ENCODE measurements at regions not wholly inside any gene's neighbourhood (a gene's known extent, or its start where the extent isn't known, plus 50 kb on each side); places are given as distances from the start of the nearest gene placed in this dataset.
"Not testable (repeated sequence)": the region's sequence is repeated elsewhere in the genome, so short reads cannot be mapped to it uniquely, and the experiment has no call there.

DNA sequence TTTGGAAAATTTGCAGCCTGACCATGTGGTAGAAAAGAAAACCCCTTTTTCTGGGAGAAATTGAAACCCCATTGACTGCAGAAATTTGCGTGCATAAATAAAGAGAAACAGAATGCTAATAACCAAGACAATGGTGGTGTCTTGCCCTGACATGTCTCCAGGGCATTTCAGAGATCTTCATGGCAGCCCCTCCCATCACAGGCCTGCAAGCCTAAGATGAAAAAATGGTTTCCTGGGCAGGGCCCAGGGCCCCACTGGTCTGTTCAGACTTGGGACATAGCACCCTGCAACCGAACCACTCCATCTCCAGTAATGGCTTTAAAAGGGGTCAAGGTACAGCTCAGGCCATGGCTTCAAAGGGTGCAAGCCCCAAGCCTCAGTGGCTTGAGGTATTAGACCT lies 71.6 kb upstream of the SGIP1 start:
- no peak for DNase-seq

DNA sequence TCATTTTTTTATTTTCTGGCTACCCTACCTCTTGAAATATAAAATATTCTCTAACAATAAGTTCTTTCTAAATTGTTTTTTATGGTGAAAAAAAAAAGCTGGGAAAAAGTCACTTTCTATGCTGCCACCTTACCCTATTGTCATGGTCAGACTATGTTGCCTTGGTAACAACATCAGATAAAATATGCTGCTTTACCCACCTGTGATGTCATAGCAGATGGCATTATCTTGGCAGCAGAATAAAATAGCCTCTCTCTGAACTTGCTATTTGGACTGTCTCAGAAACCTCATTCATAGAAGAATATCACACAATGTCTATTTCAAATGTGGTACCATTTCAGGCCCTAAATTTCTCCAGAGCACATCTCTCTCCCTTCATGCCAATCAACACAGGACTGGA lies 69.6 kb upstream of the SGIP1 start:
- no peak for DNase-seq

DNA sequence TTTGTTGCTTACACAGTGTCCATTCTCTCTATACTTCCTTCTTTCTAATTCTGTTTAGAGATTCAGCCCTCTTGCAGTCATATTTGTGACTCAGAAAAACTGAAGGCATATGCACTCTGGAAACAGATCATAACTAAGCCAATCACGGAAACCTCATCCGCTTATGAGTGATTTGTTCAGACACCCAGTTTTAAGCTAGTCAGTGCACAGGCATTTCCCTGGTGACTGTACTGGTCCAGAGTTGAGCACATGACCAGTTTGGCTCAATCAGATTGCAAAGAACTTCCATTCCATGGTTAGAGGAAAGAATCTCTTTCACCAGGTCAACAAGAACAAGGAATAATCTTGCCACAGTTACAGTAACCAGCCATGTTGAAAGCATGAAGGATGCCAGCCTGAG lies 69.2 kb upstream of the SGIP1 start:
- DNase-seq, result no peak

DNA sequence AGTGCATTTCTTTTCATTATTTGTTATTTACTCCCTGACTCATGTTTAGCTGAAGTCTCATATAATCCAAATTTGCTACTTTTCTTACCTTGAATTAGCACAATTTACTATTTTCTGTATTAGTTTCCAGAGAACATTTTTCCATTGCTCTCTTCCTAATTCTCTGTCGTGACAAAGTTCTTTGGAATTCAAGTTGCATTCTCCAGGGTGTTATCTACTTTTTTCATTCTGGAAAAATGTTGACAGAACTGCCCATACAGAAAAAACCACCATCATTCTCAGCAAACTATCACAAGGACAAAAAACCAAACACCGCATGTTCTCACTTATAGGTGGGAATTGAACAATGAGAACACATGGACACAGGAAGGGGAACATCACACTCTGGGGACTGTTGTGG lies 67.3 kb upstream of the SGIP1 start:
- not testable (repeated sequence) for DNase-seq

DNA sequence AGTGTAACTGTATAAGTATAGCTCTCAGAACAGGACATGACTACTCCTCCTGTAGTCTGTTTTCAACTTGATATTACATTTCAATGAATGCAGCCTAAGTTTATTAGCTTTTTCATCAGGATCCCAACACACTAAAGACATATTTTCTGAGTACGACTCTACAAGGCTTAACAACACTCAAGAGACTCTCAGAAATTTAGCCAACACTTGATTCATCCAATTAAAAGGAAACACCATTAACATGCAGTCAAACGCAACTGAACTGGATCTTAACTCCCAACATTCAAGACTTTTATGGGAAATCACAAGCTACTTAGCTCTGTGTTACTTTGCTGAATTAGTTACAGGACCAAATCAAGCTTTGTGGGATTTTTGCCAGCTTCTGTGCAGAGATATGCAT lies 65.2 kb upstream of the SGIP1 start:
- no peak for DNase-seq

DNA sequence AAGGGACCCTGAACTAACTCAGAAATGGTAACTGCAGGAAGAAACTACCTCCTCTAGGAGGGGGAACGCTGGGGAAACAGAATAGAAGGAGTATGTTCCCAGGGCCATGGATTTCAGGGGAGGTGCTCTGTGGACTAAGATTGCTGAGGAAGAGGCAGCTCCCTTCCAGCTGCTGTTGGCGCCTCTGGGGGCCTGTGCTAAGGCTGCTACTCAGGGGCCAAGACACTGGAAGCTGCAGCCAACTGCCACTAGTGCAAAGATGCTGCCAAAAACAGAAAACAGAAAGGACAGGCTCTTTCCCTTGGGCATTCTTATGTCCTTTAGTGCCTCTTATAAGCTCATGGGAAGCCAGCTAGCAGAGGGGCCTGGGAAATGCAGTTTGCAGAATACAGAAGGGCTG lies 58.0 kb upstream of the SGIP1 start:
- DNase-seq, result no peak

DNA sequence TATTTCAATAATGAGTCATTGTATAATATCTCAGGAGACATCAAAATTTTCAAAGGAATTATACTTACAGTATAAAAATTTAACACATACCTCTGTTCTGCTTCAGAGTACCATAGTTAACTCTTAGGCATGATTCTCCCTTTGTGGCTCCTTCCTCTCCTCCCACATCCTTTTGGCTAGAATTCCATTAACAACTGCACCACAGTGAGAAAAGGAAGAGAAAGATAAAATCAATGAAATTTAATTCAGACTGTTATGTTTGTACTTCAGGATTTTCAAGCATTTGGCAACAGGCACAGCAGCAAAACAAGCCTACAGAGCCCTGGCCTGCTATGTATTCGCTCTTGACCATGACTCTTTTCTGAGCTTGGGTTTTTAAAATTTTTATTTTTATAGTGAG lies 57.2 kb upstream of the SGIP1 start:
- DNase-seq, result no peak

DNA sequence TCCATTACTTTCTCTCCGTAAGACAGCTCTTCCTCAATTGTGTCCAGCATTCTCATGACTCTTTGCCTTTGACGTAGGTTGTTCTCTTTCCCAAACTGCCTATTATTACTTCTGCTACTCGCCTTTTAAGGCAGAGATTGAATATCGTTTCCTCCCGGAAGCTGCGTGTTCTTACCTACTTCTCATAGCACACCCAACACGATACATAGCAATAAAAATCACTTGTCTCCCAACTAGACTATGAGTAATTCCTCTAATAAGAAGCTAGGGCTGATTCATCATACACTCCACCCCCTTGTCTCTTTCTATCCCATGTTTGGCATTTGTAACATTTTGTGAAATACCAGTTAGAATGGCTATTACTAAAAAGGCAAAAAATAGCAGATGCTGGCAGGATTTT lies 55.8 kb upstream of the SGIP1 start:
- no peak for DNase-seq

DNA sequence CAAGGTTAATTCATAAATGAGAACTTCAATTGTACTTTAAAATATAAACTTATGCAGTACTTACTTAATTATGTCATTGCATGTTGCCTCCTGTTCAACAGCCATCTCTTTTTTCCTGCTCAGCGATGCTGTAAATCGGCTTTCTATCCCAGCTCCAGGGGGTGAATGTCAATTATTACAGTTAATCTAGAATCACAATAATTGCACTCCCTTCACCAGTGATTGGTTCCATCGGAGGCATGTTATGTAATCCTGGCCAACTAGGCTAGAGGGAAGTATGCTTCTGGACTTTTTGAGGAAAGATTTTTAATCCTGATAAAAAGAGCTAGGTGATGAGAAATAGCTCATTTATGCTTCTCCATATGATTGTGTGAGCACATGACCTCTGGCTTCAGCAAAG lies 53.8 kb upstream of the SGIP1 start:
- DNase-seq, result no peak

DNA sequence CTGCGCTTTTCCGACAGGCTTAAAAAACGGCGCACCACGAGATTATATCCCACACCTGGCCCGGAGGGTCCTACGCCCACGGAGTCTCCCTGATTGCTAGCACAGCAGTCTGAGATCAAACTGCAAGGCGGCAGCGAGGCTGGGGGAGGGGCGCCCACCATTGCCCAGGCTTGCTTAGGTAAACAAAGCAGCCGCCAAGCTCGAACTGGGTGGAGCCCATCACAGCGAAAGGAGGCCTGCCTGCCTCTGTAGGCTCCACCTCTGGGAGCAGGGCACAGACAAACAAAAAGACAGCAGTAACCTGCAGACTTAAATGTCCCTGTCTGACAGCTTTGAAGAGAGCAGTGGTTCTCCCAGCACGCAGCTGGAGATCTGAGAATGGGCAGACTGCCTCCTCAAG lies 52.7 kb upstream of the SGIP1 start:
- not testable (repeated sequence) for DNase-seq

All from NCI-H1930 (cell line).